GM18519 (cell line): ENCODE measurements at regions not wholly inside any gene's neighbourhood (a gene's known extent, or its start where the extent isn't known, plus 50 kb on each side); places are given as distances from the start of the nearest gene placed in this dataset.
"Not testable (repeated sequence)": the region's sequence is repeated elsewhere in the genome, so short reads cannot be mapped to it uniquely, and the experiment has no call there.

Experiments
- ATAC-seq: cut with Tn5 transposase; IDR thresholded peaks from one replicate; pipeline ENCODE4 v1.9.1; 2021; ENCODE audit warnings: mild to moderate bottlenecking, moderate library complexity; ENCODE audit not compliant: unreplicated experiment, low FRiP score

- no peak for ATAC-seq
These were observed 75.8 kb downstream of the CCDC71L start for GRCh38 chr7:106584914-106585759.

- ATAC-seq, result no peak
These were observed 77.0 kb downstream of the CCDC71L start for GRCh38 chr7:106583706-106584690.

- no peak for ATAC-seq
These were observed 77.9 kb downstream of the CCDC71L start for GRCh38 chr7:106583100-106583499.

- no peak for ATAC-seq
These were observed 78.6 kb downstream of the CCDC71L start for GRCh38 chr7:106582365-106582764.

- not testable (repeated sequence) for ATAC-seq
These were observed 81.9 kb downstream of the CCDC71L start for GRCh38 chr7:106579086-106579485.

- ATAC-seq, result no peak
These were observed 85.7 kb downstream of the CCDC71L start for GRCh38 chr7:106575138-106575823.

- no peak for ATAC-seq
These were observed 87.2 kb downstream of the CCDC71L start for GRCh38 chr7:106573738-106574137.

- no peak for ATAC-seq
These were observed 87.8 kb downstream of the CCDC71L start for GRCh38 chr7:106573125-106573663.

GRCh38 chr7:106572394-106573124 lies 88.4 kb downstream of the CCDC71L start:
- ATAC-seq, result no peak

GRCh38 chr7:106571563-106571962 lies 89.4 kb downstream of the CCDC71L start:
- no peak for ATAC-seq

- ATAC-seq, result no peak
These were observed 90.0 kb downstream of the CCDC71L start for GRCh38 chr7:106570948-106571418.

GRCh38 chr7:106570146-106570545 lies 90.8 kb downstream of the CCDC71L start:
- no peak for ATAC-seq

GRCh38 chr7:106569500-106569929 lies 91.4 kb downstream of the CCDC71L start:
- ATAC-seq, result no peak

- no peak for ATAC-seq
These were observed 92.1 kb downstream of the CCDC71L start for GRCh38 chr7:106568680-106569499.

- ATAC-seq, result no peak
These were observed 92.8 kb downstream of the CCDC71L start for GRCh38 chr7:106568002-106568679.

- ATAC-seq, result not testable (repeated sequence)
These were observed 93.6 kb downstream of the CCDC71L start for GRCh38 chr7:106567204-106568001.

GRCh38 chr7:106566672-106567071 lies 94.3 kb downstream of the CCDC71L start:
- ATAC-seq, result no peak
